ENCODE measurements at regions not wholly inside any gene's neighbourhood (a gene's known extent, or its start where the extent isn't known, plus 50 kb on each side); places are given as distances from the start of the nearest gene placed in this dataset.

DNA sequence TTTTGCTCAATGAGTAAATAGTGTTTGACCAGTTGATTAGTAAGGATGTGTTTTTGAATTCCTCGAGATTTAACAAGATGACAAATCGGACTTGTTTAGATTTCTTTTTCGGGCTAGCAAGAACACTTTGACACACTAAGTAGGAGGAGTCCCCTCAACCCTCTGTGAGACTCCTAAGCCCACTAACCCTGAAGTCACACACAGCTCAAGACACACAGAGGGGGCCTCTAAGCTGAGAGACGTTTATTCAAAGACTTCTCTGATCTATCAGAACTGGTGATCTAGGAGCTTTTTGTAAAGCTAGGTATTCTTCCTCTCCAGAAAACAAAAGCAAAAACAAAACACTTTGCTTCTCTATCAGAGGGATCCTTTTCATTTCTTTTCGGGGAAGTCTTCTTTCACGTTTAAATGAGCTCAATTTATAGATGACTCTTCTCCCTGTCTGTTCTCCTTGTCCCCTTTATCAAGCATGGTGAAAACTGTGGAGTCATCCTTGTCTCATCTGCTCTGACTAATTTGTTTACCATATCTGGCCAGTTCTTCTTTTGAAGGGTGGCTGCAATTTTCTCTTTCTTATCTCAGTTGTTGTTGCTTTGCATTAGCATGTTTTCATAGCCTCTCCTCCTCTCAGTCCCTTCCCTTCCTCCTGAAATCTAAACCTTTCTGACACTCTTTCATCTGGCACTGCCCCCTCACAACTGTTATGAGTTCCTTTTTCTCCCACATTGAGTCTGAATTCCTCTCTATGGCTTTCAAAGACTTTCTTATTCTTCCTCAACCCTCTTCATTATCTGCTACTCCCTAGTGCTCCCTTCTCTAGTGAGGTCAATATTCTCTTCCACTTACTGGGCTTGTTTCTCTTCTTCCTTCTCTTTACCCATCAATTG lies 68.5 kb upstream of the RAI14 start:
- DNase-seq (ENCODE audit: low read depth in 2 of 2): no peak

DNA sequence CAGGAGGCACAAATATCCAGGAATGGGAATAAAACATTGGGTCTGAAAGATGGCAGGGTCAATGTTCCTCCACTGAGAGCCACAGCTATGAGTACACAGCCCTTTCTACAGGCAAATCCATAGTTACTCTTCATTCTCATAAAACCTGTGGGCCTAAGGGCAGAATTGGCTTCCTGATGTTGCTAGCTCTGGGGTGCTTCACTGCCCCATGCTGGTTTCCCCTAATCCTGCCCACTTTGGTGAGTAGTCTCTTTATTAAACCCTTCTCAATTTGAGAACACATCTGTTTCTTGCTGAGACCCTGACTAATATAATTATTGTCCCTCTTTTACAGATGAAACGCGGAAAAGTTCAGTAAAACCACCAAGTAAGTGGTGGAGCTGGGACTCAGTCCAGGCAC lies 66.3 kb upstream of the RAI14 start:
- DNase-seq (ENCODE audit: low read depth in 2 of 2): no peak

GRCh38 chr5:34591723-34592122 lies 64.4 kb upstream of the RAI14 start:
- no peak for DNase-seq (ENCODE audit: low read depth in 2 of 2)

GRCh38 chr5:34597034-34598027 lies 58.8 kb upstream of the RAI14 start:
- no peak for DNase-seq (ENCODE audit: low read depth in 2 of 2)

GRCh38 chr5:34598177-34598794 lies 57.8 kb upstream of the RAI14 start:
- DNase-seq (ENCODE audit: low read depth in 2 of 2): no peak

DNA sequence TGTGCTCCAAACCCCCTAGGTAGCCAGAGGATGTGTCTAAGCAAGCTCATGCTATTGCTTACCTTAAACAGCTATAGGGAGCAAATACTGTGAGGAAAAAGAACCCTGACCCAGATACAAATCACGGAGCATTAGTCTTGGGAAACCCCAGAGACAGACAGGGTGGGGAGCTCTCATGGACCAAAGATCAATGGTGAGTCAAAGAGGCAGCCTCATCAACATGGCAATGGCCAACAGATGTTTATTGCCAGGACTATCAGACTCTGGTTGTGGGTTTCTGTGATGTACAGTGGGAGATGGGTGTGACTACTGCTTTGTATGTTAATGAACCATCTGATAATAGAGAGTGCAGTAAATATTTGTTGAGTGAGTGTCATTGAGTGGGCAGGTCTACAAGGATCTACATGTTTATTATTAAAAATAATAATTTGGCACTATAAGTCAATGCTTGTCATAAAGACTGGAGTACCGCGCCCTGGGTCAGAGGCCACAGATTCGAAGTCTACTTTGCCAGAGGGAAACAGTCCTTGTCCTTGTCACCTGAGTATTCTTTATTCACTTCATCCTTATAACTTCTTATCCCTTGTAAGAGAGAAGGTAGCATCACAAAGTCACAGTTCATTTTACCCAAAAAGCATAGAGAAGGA lies 56.5 kb upstream of the RAI14 start:
- DNase-seq (ENCODE audit: low read depth in 2 of 2): no peak

GRCh38 chr5:34600118-34600493 lies 56.0 kb upstream of the RAI14 start:
- DNase-seq (ENCODE audit: low read depth in 2 of 2): no peak

DNA sequence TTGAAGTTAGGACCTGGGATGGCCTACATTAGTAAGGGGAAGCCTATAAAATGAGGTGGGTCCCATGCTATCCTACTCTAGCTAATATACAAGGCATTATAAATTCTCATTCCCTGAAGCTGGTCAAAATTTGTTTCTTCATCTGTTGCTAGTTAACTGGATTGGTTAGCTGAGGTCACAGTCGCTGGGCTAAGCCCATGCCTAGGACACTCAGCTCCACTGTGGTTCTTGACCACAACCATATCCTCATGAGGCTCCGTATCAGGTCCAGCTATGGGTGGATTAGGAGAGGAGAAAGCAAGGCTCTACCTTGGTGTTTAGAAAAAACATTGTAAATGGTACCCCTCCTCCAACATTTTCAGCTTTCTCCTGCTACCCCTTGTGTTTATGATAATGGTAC lies 52.8 kb upstream of the RAI14 start:
- DNase-seq (ENCODE audit: low read depth in 2 of 2): no peak

GRCh38 chr5:34604119-34604675 lies 51.9 kb upstream of the RAI14 start:
- no peak for DNase-seq (ENCODE audit: low read depth in 2 of 2)

DNA sequence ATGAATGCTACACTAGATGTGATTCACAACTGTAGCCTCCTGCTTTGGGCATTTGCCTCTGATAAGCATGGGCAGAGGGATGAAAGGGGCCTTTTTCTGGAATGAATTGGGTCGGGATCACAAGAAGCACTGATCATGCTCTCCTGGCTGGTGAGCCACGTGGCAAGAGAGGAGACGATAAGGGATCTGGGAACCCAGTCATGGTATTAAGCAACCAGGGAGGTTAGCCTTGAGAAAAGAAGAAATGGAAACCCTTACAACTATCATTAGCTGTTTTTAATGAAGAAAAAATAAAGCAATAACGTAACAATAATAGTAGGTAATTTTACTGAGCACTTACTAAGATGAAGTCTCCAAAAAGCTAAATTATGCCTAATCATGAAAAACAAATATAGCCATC lies 50.0 kb upstream of the RAI14 start:
- no peak for DNase-seq (ENCODE audit: low read depth in 2 of 2)
